Gastroesophageal sphincter (tissue), 4 donors: ENCODE measurements at regions not wholly inside any gene's neighbourhood (a gene's known extent, or its start where the extent isn't known, plus 50 kb on each side); places are given as distances from the start of the nearest gene placed in this dataset.

Experiments
- ATAC-seq: fragments of 150-250 bp; one replicate; pipeline ENCODE4 v1.9.1; 2016; ENCODE audit warnings: mild to moderate bottlenecking, moderate library complexity
- H3K27ac ChIP-seq, 4 donors: fragments of 200-600 bp; sonication (generic) in 3 of 4; 1 replicate in 3 of 4; 2 replicates in 1 of 4; pipeline ENCODE4 v1.5.1; 2016 to 2019
- H3K27me3 ChIP-seq: fragments of 200-600 bp; sonication (generic); one replicate; pipeline ENCODE4 v1.5.1; 2019
- H3K36me3 ChIP-seq, 2 donors: fragments of 200-600 bp; sonication (generic); one replicate each; pipeline ENCODE4 v1.5.1; 2019; ENCODE audit warnings: control low read depth in 1 of 2
- H3K4me1 ChIP-seq, 3 donors: fragments of 200-600 bp; sonication (generic); 1 replicate in 2 of 3; 2 replicates in 1 of 3; pipeline ENCODE4 v1.5.1; 2016 to 2019; ENCODE audit warnings: control low read depth in 2 of 3
- H3K4me3 ChIP-seq, 2 donors: fragments of 200-600 bp; sonication (generic); one replicate each; pipeline ENCODE4 v1.5.1; 2019; ENCODE audit warnings: mild to moderate bottlenecking in 1 of 2, moderate library complexity in 1 of 2
- H3K9me3 ChIP-seq, 3 donors: fragments of 200-600 bp; sonication (generic); one replicate each; pipeline ENCODE4 v1.5.1; 2017 to 2019; ENCODE audit warnings: control low read depth in 2 of 3
- EP300 ChIP-seq: sonication (generic); formaldehyde crosslinking; IDR thresholded peaks from one replicate; pipeline ENCODE4 v1.6.1; 2017; ENCODE audit warnings: antibody characterized with exemption, mild to moderate bottlenecking
- POLR2A ChIP-seq, 2 donors: fragments of 450-650 bp; IDR thresholded peaks; one replicate each; pipeline ENCODE4 v1.6.1; 2017; ENCODE audit warnings: antibody characterized with exemption in 2 of 2, mild to moderate bottlenecking in 2 of 2, moderate library complexity in 1 of 2
- POLR2AphosphoS5 ChIP-seq: sonication (generic); formaldehyde crosslinking; IDR thresholded peaks from one replicate; pipeline ENCODE4 v1.6.1; 2017; ENCODE audit warnings: antibody characterized with exemption
- WGBS, 2 donors: methylation state at CpG; one replicate each; pipeline ENCODE4 v1.1.5; 2018; ENCODE audit warnings: low coverage in 1 of 2; 5-methylcytosine and 5-hydroxymethylcytosine counted together
- TF ChIP-seq, protein P1 (sequence below), 4 experiments: fragments of 200-600 bp in 2 of 4; fragments of 450-650 bp in 2 of 4; sonication (generic) in 1 of 4; IDR thresholded peaks; one replicate each; pipeline ENCODE4 v1.5.1; 2017 to 2019; ENCODE audit warnings: antibody characterized with exemption in 4 of 4, mild to moderate bottlenecking in 2 of 4, moderate library complexity in 2 of 4

DNA sequence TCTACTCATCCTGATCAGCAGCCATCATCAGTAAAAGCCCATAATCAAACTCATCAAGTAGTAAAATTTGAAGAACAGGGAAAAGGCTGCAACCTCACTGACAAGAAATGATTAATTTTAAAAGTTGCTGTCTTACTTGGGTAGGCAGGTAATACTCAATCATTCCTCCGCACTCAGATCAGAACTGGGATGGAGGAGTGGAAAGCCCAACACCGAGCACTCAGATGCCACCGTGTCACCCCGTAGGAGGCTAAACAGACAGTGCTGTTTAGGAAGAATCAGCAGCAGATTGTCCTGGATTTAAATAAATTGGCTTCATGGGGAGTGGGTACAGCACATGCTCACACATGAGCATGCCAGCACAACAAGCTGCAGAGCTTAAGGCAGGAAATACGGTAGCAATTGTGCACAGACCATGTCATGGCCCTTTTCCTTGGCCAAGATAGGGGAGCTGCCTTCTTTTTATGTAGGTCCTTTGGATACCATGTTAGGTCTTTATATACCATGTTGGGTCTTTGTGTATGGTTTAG is 92.6 kb upstream of the CDH6 start:
- 74 to 100% methylated on average over 1 to 4 of the region's 5 CpGs for WGBS, 2 donors
- ATAC-seq, result no peak
- Histone ChIP-seq H3K4me1 (peaks cover 0 to 8% (median 0%) of the 10 kb centered on the region in 3 donors), H3K27me3 (no peaks in the 10 kb centered on the region), H3K36me3 (no peaks in the 10 kb centered on the region), H3K4me3 (no peak overlapping the region), H3K9me3 (no peaks in the 10 kb centered on the region), H3K27ac (no peak overlapping the region)
- TF ChIP-seq POLR2AphosphoS5, result no peak
- no peak for TF ChIP-seq EP300
- TF ChIP-seq, protein P1, sequence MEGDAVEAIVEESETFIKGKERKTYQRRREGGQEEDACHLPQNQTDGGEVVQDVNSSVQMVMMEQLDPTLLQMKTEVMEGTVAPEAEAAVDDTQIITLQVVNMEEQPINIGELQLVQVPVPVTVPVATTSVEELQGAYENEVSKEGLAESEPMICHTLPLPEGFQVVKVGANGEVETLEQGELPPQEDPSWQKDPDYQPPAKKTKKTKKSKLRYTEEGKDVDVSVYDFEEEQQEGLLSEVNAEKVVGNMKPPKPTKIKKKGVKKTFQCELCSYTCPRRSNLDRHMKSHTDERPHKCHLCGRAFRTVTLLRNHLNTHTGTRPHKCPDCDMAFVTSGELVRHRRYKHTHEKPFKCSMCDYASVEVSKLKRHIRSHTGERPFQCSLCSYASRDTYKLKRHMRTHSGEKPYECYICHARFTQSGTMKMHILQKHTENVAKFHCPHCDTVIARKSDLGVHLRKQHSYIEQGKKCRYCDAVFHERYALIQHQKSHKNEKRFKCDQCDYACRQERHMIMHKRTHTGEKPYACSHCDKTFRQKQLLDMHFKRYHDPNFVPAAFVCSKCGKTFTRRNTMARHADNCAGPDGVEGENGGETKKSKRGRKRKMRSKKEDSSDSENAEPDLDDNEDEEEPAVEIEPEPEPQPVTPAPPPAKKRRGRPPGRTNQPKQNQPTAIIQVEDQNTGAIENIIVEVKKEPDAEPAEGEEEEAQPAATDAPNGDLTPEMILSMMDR (IDR thresholded peaks at IDR 0.05), result no peak
- no peak for TF ChIP-seq POLR2A (IDR thresholded peaks at IDR 0.05)

DNA sequence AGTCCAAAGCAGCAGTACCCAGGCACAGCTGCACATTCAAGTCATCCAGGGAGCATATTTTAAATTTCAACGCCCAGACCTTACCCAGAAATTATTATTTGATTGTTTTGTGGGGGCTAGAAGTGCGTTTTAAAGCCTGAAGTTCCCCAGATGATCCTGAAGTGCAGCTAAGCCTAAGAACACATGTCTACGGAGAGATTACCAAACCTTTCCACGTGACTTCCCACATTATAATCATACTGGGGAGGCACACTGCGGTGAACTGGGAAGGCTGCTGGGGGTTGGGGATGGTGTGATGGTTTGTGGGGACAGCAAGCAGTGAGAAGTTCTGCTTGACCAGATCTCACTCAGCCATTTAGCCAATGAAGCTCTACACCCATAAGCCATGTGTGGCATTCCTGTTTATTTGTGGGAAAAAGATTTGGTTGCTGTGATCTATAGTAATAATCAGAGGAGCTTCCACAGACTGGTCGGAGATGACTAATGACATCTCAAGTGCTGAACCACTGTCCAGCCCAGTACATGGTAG is 93.4 kb upstream of the CDH6 start:
- Histone ChIP-seq H3K4me1 (peaks cover 0 to 7% (median 0%) of the 10 kb centered on the region in 3 donors), H3K9me3 (no peaks in the 10 kb centered on the region), H3K27ac (no peak overlapping the region), H3K27me3 (no peaks in the 10 kb centered on the region), H3K36me3 (no peaks in the 10 kb centered on the region), H3K4me3 (no peak overlapping the region)
- ATAC-seq, result no peak
- 80 to 84% methylated on average over 2 of the region's 6 CpGs for WGBS, 2 donors
- no peak for TF ChIP-seq POLR2A (IDR thresholded peaks at IDR 0.05)
- no peak for TF ChIP-seq POLR2AphosphoS5
- no peak for TF ChIP-seq EP300

DNA sequence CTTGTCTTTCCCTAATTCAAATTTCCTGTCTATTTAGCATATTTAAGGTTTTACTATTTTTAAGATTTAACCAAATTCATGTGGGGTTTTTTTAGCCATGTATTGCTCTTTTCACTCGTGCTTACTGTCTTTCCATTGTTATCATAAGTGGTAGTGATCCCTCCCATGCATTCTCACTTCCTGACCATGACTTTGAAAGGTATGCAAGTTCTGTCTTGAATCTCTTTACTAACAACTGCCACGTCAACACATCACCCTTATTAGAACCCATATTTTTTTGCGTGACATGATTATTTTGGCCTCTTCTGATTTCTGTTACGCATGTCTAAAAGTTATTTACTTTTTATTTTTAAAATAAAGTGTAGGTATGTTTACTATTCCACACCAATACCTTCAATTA is 94.7 kb upstream of the CDH6 start:
- no peaks in the 10 kb centered on the region for H3K27me3 ChIP-seq
- TF ChIP-seq EP300 (no peak), POLR2AphosphoS5 (no peak), POLR2A (IDR thresholded peaks at IDR 0.05) (no peak)
- TF ChIP-seq, protein P1 (IDR thresholded peaks at IDR 0.05), result no peak
- H3K4me1 ChIP-seq, result peaks cover 0 to 7% (median 0%) of the 10 kb centered on the region in 3 donors
- no peak for ATAC-seq
- no peaks in the 10 kb centered on the region for H3K9me3 ChIP-seq
- no peak overlapping the region for H3K27ac ChIP-seq
- no peak overlapping the region for H3K4me3 ChIP-seq
- WGBS, 2 donors, result 74 to 89% methylated on average over 4 of the region's 4 CpGs
- no peaks in the 10 kb centered on the region for H3K36me3 ChIP-seq

DNA sequence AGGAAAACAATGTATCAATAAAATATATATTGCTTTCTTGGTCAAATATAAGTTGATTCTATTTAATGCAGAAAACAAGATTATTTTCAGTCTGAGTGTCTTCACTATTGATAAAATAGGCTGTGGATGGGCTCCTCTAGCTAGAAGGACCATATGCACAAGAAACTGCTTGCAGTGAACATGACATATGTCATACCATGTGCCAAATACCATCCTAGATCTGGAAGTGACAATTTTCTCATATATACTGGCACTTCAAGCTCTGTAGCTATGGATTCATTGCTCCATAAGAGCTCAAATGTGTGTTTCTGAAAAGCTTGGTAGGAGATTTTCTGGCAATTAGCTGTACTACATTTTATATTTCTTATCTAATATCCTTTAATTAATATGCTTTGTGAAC is 95.6 kb upstream of the CDH6 start:
- Histone ChIP-seq H3K27me3 (no peaks in the 10 kb centered on the region), H3K9me3 (no peaks in the 10 kb centered on the region), H3K36me3 (no peaks in the 10 kb centered on the region), H3K27ac (no peak overlapping the region), H3K4me3 (no peak overlapping the region), H3K4me1 (peaks cover 0 to 7% (median 0%) of the 10 kb centered on the region in 3 donors)
- TF ChIP-seq POLR2AphosphoS5, result no peak
- TF ChIP-seq, protein P1 (IDR thresholded peaks at IDR 0.05), result no peak
- TF ChIP-seq POLR2A (IDR thresholded peaks at IDR 0.05), result no peak
- TF ChIP-seq EP300, result no peak
- no peak for ATAC-seq

DNA sequence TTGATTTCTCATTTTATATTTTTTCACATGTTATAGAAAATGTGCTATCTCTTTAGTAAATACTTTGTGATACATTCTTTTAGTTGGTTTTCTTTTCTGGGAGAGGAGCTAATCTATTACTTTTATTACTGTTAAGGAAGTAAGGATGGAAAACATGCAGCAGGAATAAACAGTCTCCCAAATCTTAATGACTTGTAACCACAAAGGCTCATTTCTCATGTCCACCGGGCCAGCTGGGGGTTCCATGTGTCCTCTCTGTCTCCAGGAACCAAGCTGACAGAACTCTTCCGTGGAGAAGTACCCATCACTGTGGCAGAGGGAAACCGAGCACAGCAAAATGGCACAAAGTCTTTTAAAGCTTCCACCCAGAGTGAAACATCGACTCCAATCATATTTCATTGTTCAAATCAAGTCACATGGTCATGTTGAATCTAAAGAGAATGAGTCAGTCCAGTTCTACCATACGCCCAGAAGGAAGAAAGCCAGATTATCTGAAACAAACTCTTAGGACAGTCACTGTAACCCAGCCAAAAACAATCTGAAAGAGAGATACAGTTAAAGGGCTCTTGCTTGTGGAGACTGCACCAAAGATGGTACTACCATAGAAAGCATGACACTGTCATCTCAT is 97.1 kb upstream of the CDH6 start:
- Histone ChIP-seq H3K4me3 (no peak overlapping the region), H3K36me3 (no peaks in the 10 kb centered on the region), H3K4me1 (peaks cover 0 to 7% (median 0%) of the 10 kb centered on the region in 3 donors), H3K9me3 (no peaks in the 10 kb centered on the region), H3K27me3 (no peaks in the 10 kb centered on the region), H3K27ac (no peak overlapping the region)
- ATAC-seq, result no peak
- TF ChIP-seq, protein P1 (IDR thresholded peaks at IDR 0.05), result no peak
- TF ChIP-seq POLR2AphosphoS5, result no peak
- no peak for TF ChIP-seq EP300
- TF ChIP-seq POLR2A (IDR thresholded peaks at IDR 0.05), result no peak
- 36 to 50% methylated on average over 5 of the region's 5 CpGs for WGBS, 2 donors
